HG02973 (cell line): ENCODE measurements at regions not wholly inside any gene's neighbourhood (a gene's known extent, or its start where the extent isn't known, plus 50 kb on each side); places are given as distances from the start of the nearest gene placed in this dataset.

Experiments
- ATAC-seq: cut with Tn5 transposase; IDR thresholded peaks from one replicate; pipeline ENCODE4 v1.9.1; 2021; ENCODE audit warnings: moderate library complexity; ENCODE audit not compliant: unreplicated experiment

DNA sequence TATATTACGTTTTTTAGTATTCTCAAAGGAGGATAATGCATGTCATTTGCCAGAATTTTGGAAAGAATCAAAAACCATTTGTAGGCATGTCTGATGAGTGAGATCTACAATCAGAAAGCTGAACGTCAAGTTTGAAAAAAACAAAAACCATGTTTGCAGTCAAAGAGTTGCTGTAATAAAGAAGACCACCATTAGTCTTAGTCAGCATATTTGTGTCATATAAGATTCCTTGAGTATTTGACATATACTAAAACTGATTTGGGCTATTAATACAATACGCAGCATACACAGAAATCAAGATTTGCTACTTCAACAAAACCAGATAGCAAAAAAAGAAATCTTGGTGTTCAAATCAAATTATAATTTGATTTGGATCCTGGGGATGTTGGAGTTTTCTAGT lies 247.5 kb downstream of the SAMD5 start:
- ATAC-seq, result no peak

DNA sequence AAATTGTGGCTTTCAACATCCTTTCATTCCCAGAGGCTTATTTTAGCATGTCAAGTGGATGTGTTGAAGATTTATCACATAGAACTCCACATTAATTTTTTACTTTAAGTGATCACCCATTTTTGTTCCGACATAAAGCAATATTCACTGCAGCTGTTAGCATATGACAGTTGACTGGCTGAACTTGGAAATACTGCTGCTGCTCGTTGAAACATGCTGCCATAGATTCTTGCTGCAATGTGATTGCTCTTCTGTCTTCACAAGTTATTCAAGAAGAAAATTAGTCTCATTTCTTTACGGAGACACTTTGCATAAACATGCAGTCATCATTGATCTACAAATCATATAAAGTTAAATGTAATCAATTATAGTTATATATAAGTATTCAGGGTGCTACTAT lies 248.4 kb downstream of the SAMD5 start:
- ATAC-seq, result no peak

DNA sequence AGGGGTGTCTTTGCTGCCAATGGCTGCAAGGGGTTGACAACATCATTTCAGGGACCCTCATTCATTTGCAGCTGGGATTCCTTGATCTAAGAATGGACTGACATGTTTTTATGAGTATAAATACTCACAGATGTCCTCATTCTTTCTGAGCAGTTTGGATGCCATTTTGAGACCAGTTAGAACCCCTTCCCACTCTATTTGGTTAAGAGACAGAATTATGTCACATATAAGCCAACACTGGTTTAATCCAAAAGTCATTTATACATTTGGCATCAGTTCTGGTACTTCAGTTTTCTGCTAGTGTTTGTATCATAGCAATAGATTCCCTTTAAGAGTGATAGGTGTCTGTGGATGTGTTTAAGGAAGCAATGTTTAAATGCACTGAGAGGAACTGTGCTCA lies 248.8 kb downstream of the SAMD5 start:
- ATAC-seq, result no peak

DNA sequence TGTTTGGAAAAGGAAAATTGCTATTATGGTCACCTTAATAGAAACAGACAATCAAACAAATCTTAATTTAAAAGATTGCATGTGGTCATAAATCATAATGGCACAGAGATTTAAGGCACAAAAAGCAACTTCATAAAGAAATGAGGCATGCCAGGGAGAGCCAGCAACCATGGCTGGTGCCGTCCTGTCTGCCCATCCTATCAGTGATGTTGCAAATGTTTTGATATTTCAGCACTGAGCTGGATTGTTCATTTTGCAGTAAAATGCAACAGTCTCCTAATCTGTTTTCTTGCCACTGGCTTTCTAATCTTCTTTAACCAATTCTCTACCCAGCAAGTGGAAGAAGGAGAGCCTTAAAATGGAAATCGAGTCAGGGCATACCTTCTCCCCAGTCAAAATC lies 249.8 kb downstream of the SAMD5 start:
- ATAC-seq, result no peak

DNA sequence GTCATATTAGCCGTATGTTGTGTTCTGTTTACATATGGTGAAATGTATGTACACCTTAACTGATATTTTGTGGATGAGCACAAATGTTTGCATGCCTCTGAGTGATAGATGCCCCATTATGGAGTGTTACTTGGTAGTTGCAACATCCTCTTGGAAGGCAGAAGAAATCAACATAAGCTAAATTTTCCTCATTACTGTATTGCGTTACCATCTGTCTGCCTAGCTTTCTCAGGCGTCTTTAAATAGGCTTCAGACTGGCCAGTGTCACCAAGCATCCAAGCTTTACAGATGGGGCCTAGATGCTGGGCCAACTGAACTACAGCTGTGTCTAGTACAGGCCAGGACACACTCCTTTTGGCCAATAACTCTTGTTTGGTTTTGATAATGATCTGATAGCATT lies 250.6 kb downstream of the SAMD5 start:
- no peak for ATAC-seq

DNA sequence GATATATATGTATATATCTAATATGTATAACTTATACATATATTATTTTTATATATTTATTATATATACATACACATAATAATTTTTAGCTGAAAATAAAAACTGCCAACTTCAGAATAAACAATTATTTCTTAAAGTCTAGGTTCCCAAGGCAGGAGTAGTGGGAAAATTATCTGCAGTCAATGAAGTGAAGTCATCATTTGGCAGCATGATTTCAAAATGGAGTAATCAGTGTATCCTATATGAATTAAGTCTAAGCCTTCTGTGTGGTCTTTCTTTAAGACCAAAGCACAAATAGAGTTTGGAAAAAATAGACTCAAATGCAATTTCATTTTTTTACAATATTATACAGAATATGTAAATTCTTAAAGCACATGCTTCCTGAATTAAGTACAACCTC lies 251.0 kb downstream of the SAMD5 start:
- no peak for ATAC-seq

DNA sequence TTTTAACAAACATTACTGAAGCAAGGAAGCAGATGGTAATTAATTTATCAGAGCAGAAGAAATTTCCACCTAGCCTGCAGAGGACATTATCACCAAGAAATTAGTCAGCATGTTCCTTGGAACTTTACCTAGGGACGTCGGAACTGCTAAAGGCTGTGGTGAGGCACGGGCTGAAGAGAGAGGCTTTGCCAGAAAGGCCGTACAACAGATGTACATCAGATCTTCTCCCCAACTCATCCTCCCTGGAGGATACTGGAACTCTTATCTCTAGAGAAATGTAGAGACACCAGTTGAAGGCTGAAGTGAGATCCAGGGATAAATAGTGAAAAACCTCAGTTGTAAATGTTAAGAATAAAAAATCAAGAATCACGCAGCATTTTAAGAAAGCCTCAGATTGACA lies 257.1 kb downstream of the SAMD5 start:
- no peak for ATAC-seq

DNA sequence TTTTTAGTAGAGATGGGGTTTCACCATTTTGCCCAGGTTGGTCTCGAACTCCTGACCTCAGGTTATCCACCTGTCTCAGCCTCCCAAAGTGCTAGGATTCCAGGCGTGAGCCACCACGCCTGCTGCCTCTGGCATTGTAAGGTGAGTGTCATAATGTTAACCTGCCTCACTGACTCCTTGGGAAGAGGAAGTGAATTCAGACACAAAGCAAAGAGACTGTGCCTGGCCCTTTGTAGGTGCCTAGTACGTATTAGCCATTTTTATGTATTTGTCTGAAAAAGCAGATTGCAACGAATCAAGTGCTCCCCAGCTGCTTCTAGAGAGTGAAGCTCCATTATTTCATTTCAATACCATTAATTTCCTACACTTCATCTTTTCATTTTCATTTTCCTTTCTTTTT lies 260.5 kb downstream of the SAMD5 start:
- ATAC-seq, result no peak

DNA sequence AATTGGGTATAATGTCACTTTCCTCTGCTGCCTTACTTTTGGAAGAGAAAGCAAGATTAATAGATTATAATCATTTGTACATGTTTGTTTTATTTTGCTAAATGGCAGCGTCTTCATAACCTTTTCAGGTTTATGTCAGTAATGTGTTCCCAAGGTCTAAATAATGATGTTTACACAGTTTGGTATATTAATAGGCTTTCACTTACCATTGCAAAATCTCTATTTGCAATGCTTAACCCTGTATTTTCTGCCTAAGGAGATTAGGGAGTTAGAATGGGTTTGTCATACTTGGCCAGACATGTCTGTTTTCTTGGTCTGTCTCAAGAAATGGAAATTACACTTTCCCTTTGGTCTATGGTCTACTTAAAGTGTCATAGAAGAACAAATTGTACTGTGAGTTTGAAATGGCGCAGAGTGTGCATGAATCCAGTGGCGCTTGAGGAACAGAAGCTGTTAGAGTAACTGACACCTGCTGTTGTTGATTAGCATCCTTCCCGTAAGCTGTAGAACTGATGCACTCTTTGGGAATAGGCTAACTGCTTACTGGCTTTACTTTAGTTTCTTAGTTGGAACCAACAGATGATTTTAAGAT lies 261.1 kb downstream of the SAMD5 start:
- ATAC-seq, result no peak

DNA sequence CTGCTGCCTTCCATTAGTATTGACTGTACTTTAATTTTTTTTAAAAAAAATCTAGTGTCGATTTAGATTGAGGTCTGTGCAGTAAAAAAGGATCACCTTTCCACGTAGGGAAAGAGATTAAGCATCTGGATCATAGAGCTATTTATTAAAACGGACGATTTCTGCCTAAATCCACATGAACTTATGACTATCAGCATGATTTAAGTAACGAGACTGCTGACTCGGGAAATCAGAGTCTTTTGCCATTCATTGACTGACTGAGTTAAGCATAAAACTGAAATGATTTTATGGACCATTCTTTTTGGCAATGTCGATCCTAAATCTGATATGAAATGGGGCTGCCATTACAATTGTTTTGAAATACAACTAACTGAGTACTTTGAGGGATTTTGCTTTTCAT lies 261.7 kb downstream of the SAMD5 start:
- ATAC-seq, result no peak

DNA sequence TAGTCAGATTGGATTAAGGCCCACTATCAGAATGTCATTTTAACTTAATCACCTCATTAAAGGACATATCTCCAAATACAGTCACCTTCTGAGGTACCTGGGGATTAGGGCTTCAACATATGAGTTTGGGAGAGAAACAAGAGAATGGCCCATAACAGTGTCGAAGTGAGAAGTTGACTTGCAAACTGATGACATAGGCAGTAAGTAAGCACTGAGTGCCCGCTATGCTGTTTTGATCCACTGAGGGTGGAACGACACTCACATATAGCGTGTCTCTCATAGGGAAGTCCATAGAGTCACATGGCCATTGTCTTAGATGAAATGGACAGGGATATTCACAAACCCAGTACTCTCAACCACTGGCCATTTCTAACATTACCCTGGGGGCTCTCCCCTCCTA lies 264.2 kb downstream of the SAMD5 start:
- ATAC-seq, result no peak

DNA sequence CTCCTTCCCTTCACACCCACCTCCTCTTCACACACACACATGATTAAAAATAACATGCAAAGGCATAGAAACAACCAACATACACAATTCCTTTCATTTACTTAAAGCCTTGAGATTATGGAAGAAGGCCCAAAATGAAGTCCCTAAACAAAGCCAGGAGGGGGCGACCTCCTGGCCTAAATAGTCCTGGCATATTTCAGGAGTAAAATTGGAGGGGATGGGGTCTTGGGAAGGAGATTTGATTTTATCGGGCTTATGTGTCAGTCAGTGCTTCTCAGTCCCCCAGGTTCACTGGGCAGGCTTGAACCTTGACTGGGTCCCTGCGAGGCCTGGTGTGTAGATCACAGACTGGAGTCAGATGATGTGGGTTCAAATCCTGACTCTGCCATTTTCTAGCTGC lies 266.4 kb downstream of the SAMD5 start:
- no peak for ATAC-seq

DNA sequence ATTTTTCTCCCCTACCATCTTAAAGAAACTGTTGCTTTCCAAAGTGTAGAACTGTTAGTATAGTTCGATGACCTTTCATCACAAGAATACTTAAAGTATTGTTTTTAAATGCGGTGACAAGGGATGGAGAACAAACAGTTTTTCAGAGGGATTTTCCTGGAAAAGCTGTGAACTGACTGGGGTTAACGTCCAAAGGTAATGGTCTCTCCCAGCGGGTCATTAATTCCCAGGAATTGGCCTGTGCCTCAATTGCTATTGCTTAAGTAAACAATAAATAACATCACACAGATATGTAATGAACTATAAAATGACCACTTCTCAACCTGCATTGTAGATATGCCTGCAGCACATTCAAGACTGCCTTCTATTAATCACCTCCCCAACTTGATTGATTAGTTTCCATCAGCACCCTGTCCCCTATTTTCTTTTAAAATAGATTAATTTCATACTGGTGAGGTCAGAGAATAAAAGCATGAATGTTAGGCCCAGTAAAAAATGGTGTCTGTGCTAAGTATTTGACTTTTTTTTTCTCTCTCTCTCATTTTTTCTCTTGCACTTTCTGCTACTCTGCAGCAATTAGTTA lies 268.2 kb downstream of the SAMD5 start:
- ATAC-seq, result no peak

DNA sequence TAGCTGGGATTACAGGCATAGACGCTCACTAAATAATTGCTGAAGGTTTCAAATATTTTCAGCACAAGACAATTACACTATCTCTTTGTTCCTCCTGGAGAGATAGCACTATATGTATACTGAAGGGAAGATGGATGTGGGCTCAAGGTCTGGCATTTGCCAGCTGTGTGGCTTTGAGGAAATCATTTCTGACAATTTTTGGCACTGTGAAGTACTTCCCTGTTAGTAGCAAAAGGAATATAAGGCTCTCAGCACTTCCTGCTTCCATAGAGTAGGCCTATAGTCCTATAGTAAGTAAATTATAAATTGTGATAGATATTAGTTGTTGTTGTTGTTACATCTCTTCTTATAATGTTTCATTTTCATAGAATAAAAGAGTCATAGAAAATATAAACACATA lies 271.1 kb downstream of the SAMD5 start:
- ATAC-seq, result no peak

DNA sequence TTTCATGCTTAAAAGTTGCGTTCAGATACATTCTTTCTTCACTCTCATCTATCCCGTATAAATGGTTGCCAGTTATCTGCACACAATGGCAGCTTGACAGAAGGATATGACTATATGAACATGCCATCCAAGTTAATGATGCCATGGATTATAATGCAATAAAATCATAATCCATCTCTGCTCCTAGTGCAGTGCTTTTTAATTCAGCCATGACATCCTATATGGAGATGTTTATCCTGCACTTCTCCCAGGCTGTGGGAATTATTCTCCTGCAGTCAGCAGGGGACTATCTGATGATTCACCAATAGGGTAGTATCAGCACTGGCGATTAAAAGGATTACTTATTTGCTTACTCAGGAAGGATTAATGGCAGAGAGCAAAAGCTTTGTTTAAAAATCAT lies 273.8 kb downstream of the SAMD5 start:
- ATAC-seq, result no peak

DNA sequence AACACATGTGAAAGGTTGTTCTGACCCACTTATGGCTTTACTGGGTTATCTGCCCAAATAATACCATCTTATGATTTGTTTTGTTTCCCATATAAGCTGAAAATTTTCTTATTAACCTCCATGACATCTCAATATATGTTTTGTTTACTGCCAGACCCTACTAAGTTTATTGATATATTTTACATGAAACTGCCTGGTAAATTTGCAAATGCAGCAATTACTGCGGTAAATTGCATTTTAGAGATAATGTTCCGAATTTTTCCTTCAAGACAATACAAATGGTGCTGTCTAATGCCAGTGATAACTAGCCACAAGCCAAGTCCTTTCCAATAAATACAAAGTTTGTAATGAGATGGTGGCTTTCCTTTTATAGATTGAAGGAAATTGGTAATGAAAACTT lies 275.9 kb downstream of the SAMD5 start:
- no peak for ATAC-seq

DNA sequence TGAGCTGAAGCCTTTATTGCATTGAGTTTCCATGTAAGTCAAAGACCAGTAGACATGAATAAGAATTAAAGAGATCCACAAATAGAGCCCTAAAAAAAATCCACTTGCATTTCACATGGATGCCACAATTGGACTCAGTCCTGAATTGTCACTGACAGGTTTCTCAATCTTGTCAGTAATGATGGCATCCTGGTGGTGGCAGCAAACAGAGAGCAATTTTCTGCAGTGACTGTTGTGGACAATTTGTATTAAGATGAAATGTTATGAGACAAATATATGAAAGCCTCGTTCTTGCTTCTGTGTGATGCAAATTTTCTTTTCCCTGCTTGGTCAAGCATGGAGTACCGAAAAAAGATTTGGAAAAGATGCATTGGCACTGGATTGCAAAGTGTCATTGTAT lies 278.9 kb downstream of the SAMD5 start:
- ATAC-seq, result no peak

DNA sequence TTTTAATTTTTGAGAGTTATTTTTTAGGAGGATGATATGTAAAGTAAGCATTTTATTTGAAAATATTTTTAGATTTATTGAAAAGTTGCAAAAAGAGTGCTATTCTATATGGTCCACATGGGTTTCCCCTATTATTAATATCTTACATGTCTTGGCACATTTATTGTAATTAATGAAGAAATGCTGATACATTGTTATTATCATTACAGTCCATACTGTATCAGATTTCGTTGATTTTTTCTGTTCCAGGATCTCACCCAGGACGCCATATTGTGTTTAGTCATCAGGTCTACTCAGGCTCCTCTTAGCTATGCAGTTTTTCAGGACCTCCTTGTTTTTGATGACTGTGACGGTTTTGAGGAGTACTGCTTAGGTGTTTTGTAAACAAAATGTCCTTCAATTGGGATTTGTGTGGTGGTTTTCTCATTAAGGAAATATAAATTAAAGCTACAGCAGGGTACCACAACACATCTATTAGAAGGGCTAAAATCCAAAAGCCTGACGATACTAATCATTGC lies 281.0 kb downstream of the SAMD5 start:
- no peak for ATAC-seq

DNA sequence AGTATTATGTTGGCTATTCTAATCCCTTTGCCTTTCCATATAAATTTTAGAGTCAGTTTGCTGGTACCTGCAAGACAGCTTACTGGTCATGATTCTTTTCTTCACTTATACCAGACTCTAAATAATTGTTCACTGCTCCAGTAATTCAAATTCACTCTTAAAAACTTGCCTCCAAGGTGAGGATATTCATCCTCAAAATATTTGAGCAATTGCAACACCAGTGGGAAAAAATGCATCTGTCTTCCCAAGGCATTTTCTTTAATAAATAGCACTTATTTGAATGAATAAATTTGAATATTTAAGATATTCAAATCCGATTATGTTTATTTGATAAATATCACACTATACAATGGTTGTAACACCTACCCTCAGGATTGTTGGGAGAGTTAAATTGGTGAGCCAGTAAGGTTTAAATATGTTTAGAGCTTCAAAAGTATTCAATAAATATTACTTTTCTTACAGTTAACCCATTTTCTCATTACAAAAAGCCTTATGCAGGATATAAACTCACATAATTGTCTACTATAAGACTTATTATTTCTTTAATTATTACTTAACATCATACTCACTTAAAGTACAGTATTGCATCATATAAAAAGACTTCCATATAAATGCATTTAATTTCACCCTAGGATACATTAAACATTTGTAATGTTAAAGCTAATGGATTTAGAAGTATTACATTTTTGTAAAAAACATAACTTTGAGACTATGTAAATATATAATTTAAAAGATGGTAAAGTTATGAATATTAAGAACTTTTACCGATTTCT lies 285.6 kb downstream of the SAMD5 start:
- no peak for ATAC-seq

DNA sequence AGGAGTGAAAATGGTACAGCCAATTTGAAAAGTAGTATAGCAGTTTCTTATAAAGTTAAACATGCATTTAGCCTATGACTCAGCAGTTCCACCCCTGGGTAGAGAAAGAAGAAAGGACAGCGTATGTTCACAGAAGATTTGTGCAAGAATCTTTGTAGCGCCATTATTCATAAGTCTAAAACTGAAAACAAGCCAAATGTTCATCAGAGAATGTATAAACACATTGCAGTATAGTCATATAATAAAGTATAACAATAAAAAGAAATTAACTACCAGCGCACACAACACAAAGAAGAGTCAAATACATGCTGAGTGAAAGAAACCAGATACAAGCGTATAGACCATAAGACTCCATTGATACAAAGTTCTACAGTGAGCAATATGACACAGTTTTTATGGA lies 294.0 kb downstream of the SAMD5 start:
- no peak for ATAC-seq

DNA sequence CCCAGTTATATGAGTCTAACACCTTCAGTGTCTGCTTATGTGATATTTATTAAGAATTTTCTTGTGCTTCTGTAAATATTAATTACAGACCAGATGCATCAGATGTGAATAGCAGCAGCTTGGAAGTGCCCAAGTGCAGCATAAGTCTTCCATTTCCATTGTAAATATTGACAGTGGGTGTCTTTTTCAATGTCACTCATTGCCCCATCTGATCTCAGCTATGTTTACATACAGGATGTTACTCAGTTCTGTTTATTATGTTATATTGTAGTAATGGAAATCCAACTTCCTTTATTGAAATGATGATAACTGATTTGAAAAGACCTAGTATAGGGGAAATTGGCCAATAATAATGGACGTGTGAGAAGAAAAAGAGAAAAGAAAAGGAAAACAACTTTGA lies 296.7 kb downstream of the SAMD5 start:
- ATAC-seq, result no peak

DNA sequence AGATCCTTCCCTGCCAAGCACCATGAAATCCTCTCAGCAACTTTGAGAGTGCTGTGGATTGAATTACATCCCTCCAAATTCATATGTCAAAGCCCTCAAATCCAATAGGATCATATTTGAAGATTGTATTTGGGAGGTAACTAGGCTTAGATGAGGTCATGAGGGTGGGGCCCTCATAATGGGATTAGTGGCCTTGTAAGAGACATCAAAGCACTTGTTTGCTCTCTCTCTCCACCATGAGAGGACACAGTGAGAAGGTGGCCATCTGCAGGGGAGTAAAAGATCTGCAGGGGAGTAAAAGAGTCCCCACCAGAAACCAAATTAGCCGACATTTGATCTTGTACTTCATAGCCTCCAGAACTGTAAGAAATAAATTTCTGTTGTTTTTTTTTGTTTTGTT lies 298.2 kb downstream of the SAMD5 start:
- ATAC-seq, result no peak
